Anterior cingulate cortex (tissue), 58 donors: ENCODE measurements at regions not wholly inside any gene's neighbourhood (a gene's known extent, or its start where the extent isn't known, plus 50 kb on each side); places are given as distances from the start of the nearest gene placed in this dataset.

ENCODE experiments used
- DNase-seq, 58 donors: peaks; one replicate each; lab custom pipeline; 2025; lab: John Stamatoyannopoulos, UW

DNA sequence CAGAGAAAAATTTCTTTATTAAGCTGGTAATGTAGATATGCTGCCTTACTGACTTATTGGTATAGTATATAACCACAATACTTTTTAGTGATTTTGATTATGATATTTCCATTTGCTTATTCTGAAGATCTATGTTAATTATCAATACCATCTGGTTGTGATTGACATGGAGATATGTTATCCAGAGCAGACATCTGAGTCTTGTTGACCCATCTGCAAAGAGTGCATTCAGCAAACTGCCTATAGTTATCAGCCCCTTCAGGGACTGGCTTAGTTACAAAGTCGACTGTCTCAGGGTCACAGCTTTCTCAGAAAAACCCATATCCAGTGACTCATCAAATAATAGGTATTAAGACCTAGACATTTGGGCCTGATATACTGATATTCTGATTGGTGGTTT lies 475.7 kb downstream of the DSC3 start:
- DNase-seq: no peak

GRCh38 chr18:30562231-30562630 lies 480.3 kb downstream of the DSC3 start:
- no peak for DNase-seq

- DNase-seq: no peak
These were observed 486.4 kb downstream of the DSC3 start for GRCh38 chr18:30556112-30556511.

DNA sequence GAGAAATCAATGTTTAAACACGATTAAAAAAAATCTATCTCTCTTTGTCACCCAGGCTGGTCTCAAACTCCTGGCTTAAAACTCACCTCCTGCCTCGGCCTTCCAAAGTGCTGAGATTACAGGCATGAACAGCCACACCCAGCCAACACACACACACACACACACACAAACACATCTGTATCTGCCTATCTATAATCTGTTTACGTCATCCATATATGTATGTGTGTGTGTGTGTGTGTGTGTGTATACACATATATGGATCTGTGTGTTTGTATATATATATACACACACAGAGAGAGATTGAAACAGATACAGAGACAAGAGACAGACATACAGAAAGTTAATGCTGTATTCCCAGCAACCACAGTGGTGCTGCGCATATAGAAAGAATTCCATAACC lies 497.1 kb downstream of the DSC3 start:
- no peak for DNase-seq

GRCh38 chr18:30544141-30544540 lies 498.4 kb downstream of the DSC3 start:
- DNase-seq: no peak

- no peak for DNase-seq
These were observed 508.8 kb downstream of the DSC3 start for GRCh38 chr18:30533716-30534115.

DNA sequence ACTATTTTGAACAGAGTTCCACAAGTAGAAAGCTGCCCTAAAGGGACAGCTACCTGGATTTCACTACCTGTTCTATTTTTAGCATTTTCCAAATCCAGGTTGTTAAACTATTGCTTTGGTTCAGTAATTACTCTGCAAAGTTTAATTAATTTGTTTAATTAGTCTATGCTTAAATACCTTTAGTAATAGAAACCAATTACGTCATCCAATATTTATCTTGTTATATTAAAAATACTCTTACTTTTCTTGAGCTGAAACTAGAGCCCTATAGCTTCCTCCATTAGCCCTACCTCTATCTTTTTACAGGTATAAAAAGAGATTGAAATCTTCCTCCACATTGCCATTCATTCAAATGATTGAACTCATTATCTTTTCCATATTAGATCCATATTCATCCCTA lies 514.6 kb downstream of the DSC3 start:
- DNase-seq: no peak

DNA sequence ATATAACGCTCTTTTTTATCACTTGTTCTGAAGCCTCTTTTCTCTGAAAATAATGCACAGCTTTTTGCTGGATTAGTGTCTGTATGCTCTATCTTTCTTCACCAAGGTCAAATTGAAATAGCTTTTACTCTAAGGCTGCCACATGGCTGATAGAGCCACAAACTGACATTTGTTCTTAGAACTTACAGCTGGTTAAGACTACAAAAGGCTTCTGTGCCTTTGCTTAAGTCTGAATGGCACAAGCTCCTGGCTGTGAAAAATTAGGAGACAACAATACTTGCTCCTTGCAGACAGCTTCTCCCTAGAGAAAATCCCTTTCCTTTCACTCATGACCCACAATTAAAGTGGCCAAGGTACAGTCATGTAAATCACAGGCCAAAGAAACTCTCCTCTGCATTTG lies 515.3 kb downstream of the DSC3 start:
- no peak for DNase-seq

- no peak for DNase-seq
These were observed 520.1 kb downstream of the DSC3 start for GRCh38 chr18:30522288-30522929.

DNA sequence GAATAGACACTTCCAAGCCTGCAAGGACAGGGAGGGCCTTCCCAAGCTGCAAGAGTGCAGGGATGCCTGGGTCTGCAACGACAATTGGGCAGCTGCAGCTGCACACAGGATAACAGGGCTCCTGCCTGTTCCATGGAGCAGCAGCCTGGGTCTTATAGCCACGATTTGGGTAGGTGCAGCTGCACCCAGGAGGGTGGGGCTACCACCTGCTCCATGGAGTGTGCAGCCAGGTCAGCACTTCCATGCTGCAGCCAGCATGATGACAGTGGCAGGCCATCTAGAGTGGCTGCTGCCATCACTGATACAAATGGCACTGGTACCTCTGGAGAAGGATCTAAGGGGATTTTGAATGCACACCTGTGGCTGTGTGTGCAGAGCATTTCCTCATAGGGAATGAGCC lies 528.5 kb downstream of the DSC3 start:
- no peak for DNase-seq

GRCh38 chr18:30512872-30513271 lies 529.7 kb downstream of the DSC3 start:
- DNase-seq: no peak

DNA sequence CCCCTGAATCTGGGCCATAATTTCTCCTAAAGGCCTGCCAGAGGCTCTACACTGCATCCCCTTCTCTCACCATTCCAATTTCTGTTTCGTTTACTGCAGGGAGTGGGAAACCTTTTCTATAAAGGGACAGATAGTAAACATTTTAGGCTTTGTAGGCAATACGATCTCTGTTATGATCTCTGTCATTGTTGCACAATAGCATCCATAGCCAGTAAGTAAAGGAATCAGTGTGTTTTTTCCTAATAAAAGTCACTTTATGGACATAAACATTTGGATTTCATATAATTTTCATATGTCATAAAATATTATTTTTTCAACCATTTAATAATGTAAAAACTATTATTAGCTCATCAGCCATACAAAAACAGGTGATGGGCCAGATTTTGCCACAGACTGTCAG lies 531.7 kb downstream of the DSC3 start:
- DNase-seq: no peak

DNA sequence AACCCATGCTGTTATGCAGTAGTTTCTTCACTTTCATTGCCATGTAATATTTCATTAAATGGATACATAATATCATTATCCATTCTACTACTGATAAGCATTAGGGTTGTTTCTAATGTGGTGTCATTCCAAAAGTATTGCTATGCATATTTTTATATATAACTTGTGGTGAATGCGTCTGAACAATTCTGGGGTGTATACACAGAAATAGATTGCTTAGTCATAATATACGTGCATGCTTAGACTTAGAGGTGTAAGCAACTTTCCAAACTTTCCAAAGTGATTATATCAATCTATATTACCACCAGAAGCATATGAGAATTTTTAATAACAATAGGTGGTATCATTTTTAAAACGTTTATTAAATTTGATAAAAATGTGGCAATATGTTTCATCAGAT lies 540.9 kb downstream of the DSC3 start:
- DNase-seq: no peak

DNA sequence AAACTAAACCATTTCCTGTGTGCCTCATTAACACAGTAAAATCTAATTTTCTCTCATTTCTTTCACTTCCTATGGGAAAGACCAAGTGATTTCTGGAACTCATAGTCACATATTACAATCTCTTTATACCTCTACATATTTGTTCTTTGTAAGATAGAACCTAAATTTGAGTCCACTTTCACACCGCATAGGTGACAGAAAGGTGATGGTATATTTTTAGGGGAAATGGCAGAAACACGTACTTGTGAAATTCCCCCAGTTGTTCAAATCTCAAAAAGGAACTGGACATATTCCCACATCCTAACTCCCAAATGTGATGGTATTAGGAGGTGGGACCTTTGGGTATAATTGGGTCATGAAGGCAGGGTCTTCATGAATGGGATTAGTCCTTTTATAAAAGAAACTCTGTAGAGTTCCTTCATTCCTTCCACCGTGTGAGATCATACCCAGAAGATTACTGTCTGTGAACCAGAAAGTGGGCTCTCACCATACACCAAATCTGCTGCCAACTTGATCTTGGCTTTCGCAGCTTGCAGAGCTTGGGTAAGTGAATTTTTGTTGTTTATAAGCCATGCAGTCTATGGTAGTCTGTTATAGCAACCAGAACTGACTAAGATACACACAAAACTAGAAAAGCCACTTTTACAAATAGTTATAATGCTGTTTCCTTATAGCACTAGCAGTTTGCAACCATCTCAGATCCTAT lies 542.1 kb downstream of the DSC3 start:
- no peak for DNase-seq

DNA sequence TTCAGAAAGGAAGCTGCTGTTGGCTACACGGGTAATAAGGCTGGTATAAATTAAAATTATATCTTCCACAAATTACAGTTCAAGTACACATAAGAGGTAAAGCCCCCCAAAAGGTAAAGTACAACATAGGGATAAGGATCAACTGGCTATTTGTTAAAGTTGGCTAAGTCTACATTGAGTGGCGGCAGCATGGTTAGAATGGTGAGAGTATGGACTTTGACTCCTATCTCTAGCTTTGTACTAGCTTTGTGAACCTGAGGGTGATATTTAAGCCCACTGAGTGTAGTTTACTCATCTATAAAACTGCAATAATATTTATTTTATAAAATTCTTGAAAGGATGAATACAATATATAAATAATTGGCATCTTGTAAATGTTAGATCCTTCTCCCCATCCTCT lies 542.8 kb downstream of the DSC3 start:
- DNase-seq: no peak

DNA sequence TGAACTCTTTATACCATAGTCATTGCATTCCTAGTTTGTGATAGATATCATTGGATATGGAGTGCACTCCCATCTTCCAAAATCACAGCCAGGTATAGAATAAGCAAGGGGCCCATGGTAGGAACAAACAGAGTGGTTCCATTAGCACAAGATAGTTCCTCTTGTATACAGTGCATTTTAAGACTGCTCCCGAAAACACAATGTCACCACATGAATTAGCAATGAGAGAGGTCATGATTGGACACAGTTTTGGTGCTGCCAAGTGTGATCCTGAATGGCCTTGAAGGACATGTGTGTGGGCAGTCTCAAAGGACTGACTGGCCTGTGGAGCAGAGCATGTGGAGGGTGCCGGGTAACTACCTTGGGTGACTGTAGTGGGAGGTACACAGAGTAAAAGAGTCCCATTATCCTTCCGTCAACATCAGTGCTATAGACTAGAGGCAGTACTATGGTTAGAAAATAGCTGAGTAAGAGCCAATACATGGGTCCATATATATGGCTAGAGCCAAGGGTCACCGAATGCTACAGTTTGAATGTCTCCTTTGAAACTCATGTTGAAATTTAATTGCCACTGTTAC lies 549.9 kb downstream of the DSC3 start:
- no peak for DNase-seq

GRCh38 chr18:30491815-30492551 lies 550.6 kb downstream of the DSC3 start:
- no peak for DNase-seq

DNA sequence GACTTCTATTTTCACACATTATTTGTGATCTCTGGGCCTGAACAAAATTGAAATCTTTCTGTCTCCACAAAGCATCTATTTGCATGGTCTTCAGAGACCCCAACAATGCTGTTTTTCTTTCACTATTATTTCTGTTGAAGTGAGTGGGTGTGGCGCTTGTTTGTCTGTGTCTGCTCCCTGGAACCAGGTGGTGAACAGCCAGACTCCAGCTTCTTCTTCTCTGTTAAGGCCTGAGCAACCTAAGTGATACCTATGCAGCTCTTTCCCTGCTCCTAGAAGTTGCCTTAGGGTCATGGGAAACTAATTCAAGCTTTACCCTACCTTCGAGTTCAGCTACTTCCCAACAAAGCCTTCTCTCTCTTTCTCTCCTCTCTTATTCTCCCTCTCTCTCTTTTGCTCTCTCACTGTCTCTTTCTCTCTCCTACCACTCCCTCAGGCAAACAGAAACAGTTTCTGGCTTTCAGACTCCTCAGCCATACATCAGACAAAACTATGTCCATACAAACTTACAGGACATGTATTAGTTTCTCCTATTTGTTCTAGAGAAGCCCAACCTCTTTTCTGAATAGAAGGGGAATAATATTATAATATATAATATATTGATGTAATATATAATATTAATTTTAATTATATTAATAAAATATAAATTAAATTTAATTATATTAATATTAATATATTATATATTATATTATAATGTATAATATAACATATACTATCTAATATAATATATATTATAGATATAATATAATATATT lies 552.5 kb downstream of the DSC3 start:
- no peak for DNase-seq

- DNase-seq: no peak
These were observed 554.6 kb downstream of the DSC3 start for GRCh38 chr18:30487962-30488361.

GRCh38 chr18:30486856-30487255 lies 555.7 kb downstream of the DSC3 start:
- DNase-seq: no peak

DNA sequence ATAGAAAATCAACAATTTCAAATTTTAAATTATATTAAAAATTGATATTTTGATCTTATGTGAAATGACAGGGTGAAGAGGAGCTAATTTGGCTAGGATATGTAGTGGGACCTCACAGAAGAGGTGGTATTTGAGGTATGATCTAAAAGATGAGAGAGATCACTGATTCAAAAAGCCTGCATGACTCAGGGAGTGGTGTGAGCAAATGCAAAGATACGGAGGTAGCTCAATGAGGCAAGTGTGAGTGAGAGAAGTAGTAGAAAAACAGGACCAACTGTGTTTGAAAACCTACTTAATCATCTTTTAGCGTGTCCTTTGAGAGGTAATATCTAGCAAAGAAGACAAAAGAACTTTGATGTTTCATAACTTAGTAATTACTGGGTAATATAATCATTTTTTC lies 557.5 kb downstream of the DSC3 start:
- no peak for DNase-seq
